Panc1 (cell line): ENCODE measurements at regions not wholly inside any gene's neighbourhood (a gene's known extent, or its start where the extent isn't known, plus 50 kb on each side); places are given as distances from the start of the nearest gene placed in this dataset.

Experiments
- ATAC-seq: fragments of 200-7000 bp; cut with Tn5 transposase; 2 replicates; pipeline ENCODE4 v1.9.1; 2020; ENCODE audit warnings: mild to moderate bottlenecking, moderate library complexity
- BruUV-seq: library from RNA; stranded (reverse); fragments of 400-500 nt; replicated peaks from 2 replicates; lab custom pipeline; 2021; lab: Mats Ljungman, UMichigan
- CTCF ChIA-PET: fragments of 300-600 bp; sonication (Branson Sonifier 250); formaldehyde crosslinking; loops from one replicate; lab custom pipeline; 2022; ENCODE audit warnings: antibody characterized with exemption; lab: Charles Lee
- POLR2A ChIA-PET: fragments of 300-600 bp; sonication (Branson Sonifier 250); formaldehyde crosslinking; loops from one replicate; lab custom pipeline; 2022; ENCODE audit warnings: antibody characterized with exemption; lab: Charles Lee
- DNase-seq: peaks from one replicate; pipeline ENCODE4 v3.0.0-alpha.2; 2010; ENCODE audit warnings: low read depth, low spot score
- H3K27ac ChIP-seq: 2 replicates; pipeline ENCODE4 v1.5.1; 2011; ENCODE audit warnings: mild to moderate bottlenecking, low read length, inconsistent platforms
- H3K27me3 ChIP-seq: fragments of 200-500 bp; sonication (Bioruptor generic); 2 replicates; pipeline ENCODE4 v1.6.0; 2014; ENCODE audit warnings: low read length, inconsistent platforms; ENCODE audit not compliant: control insufficient read depth, insufficient read depth
- H3K36me3 ChIP-seq: fragments of 200-500 bp; sonication (Bioruptor generic); 2 replicates; pipeline ENCODE4 v1.5.1; 2014; ENCODE audit warnings: inconsistent platforms, mild to moderate bottlenecking, low read length, moderate library complexity; ENCODE audit not compliant: control insufficient read depth, insufficient read depth
- H3K4me1 ChIP-seq: 2 replicates; pipeline ENCODE4 v1.5.1; 2011; ENCODE audit warnings: inconsistent platforms, mild to moderate bottlenecking, low read length, moderate library complexity; ENCODE audit not compliant: control insufficient read depth, insufficient read depth
- H3K4me3 ChIP-seq, 2 experiments: 2 replicates each; pipeline ENCODE4 v1.5.1; 2011 to 2012; ENCODE audit warnings: low read depth in 2 of 2, low read length in 2 of 2, mild to moderate bottlenecking in 2 of 2, inconsistent platforms in 1 of 2, moderate library complexity in 1 of 2
- H3K9me3 ChIP-seq: fragments of 200-500 bp; sonication (Bioruptor generic); 2 replicates; pipeline ENCODE4 v1.5.1; 2014; ENCODE audit warnings: low read depth, mild to moderate bottlenecking, inconsistent platforms, low read length, moderate library complexity; ENCODE audit not compliant: control insufficient read depth, insufficient read depth
- POLR2AphosphoS5 ChIP-seq: IDR thresholded peaks from 2 replicates; pipeline ENCODE4 v1.6.1; 2012; ENCODE audit warnings: mild to moderate bottlenecking, low read depth, low read length, moderate library complexity
- SIN3A ChIP-seq: IDR thresholded peaks from 2 replicates; pipeline ENCODE4 v1.6.1; 2012; ENCODE audit warnings: low read depth, mild to moderate bottlenecking, low read length, moderate library complexity, borderline replicate concordance; ENCODE audit not compliant: insufficient read depth
- TCF7L2 ChIP-seq: IDR thresholded peaks from 2 replicates; pipeline ENCODE4 v1.6.1; 2011; ENCODE audit warnings: mild to moderate bottlenecking, low read depth, low read length, inconsistent platforms
- in situ Hi-C: cut with HindIII; loops from 2 replicates; pipeline ENCODE4 v1.10.0; 2016; ENCODE audit warnings: low sequenced_read_pairs, low pct_unique_long_range_greater_than_20kb
- intact Hi-C: fragments of 100-400 bp; cut with micrococcal nuclease; formaldehyde crosslinking; loops from one replicate; pipeline ENCODE4 v1.10.0; 2022; ENCODE audit not compliant: unreplicated experiment
- TF ChIP-seq, protein P1 (sequence below), 2 experiments: IDR thresholded peaks; 2 replicates each; pipeline ENCODE4 v1.6.1; 2011 to 2012; ENCODE audit warnings: low read depth in 2 of 2, control low read depth in 1 of 2, low read length in 1 of 2, mild to moderate bottlenecking in 1 of 2, moderate library complexity in 1 of 2; ENCODE audit not compliant: insufficient read depth in 1 of 2
- TF ChIP-seq, protein P2 (sequence below): fragments of 450-650 bp; IDR thresholded peaks from 2 replicates; pipeline ENCODE4 v1.5.1; 2017; ENCODE audit warnings: mild to moderate bottlenecking

DNA sequence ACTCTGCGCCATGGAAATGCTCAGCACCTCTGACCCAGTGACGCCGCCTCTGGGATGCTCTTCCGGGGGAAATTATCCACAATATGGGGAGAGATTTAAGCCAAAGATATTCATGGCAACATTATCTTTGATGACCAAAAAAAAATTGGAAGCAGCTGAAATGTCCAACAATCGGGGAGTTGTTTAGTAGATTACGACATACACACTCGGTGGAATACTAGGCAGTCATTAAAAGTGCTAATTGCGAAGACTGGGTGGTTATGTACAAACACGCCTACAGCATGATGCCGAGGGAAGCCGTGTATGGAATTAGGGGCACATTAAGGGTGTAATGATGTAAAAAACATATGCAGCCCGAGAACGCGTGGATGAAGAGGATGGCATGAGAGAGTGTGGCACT lies 75.2 kb downstream of the UNCX start:
- no TSS peak for BruUV-seq
- ChIA-PET POLR2A (no interaction called here), CTCF (no interaction called here)
- no peaks in the 10 kb centered on the region for H3K9me3 ChIP-seq
- TF ChIP-seq POLR2AphosphoS5 (no peak), TCF7L2 (no peak), SIN3A (no peak)
- TF ChIP-seq, protein P1, sequence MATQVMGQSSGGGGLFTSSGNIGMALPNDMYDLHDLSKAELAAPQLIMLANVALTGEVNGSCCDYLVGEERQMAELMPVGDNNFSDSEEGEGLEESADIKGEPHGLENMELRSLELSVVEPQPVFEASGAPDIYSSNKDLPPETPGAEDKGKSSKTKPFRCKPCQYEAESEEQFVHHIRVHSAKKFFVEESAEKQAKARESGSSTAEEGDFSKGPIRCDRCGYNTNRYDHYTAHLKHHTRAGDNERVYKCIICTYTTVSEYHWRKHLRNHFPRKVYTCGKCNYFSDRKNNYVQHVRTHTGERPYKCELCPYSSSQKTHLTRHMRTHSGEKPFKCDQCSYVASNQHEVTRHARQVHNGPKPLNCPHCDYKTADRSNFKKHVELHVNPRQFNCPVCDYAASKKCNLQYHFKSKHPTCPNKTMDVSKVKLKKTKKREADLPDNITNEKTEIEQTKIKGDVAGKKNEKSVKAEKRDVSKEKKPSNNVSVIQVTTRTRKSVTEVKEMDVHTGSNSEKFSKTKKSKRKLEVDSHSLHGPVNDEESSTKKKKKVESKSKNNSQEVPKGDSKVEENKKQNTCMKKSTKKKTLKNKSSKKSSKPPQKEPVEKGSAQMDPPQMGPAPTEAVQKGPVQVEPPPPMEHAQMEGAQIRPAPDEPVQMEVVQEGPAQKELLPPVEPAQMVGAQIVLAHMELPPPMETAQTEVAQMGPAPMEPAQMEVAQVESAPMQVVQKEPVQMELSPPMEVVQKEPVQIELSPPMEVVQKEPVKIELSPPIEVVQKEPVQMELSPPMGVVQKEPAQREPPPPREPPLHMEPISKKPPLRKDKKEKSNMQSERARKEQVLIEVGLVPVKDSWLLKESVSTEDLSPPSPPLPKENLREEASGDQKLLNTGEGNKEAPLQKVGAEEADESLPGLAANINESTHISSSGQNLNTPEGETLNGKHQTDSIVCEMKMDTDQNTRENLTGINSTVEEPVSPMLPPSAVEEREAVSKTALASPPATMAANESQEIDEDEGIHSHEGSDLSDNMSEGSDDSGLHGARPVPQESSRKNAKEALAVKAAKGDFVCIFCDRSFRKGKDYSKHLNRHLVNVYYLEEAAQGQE (IDR thresholded peaks at IDR 0.05; ENCODE audit: insufficient read depth in 1 of 2, low read depth in 2 of 2, low read length in 1 of 2) = no peak
- TF ChIP-seq, protein P2, sequence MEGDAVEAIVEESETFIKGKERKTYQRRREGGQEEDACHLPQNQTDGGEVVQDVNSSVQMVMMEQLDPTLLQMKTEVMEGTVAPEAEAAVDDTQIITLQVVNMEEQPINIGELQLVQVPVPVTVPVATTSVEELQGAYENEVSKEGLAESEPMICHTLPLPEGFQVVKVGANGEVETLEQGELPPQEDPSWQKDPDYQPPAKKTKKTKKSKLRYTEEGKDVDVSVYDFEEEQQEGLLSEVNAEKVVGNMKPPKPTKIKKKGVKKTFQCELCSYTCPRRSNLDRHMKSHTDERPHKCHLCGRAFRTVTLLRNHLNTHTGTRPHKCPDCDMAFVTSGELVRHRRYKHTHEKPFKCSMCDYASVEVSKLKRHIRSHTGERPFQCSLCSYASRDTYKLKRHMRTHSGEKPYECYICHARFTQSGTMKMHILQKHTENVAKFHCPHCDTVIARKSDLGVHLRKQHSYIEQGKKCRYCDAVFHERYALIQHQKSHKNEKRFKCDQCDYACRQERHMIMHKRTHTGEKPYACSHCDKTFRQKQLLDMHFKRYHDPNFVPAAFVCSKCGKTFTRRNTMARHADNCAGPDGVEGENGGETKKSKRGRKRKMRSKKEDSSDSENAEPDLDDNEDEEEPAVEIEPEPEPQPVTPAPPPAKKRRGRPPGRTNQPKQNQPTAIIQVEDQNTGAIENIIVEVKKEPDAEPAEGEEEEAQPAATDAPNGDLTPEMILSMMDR = no peak
- H3K4me1 ChIP-seq = no peaks in the 10 kb centered on the region
- H3K4me3 ChIP-seq = no peak overlapping the region
- intact Hi-C loops (no loop called here), in situ Hi-C loops (no loop called here)
- no peak for ATAC-seq
- DNase-seq = no peak
- H3K36me3 ChIP-seq = no peaks in the 10 kb centered on the region
- H3K27me3 ChIP-seq = no peaks in the 10 kb centered on the region
- no peak overlapping the region for H3K27ac ChIP-seq

DNA sequence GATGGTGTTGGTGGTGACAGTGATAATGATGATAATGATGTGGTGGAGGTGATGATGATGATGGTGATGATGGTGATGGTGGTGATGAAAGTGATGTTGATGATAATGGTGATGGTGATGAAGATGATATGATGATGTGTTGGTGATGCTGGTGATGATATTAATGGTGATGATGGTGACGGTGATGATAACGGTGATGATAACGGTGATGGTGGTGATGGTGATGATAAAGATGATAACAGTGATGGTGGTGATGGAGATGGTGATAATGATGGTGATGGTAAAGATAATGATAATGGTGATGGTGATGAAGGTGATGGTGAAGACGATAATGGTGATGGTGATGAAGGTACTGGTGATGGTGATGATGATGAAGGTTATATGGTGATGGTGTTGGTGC lies 76.6 kb downstream of the UNCX start:
- ChIA-PET POLR2A (no interaction called here), CTCF (no interaction called here)
- ATAC-seq (no peak), DNase-seq (no peak)
- intact Hi-C loops (no loop called here), in situ Hi-C loops (no loop called here)
- no peak overlapping the region for H3K27ac ChIP-seq
- H3K4me3 ChIP-seq = no peak overlapping the region
- no peaks in the 10 kb centered on the region for H3K27me3 ChIP-seq
- no peaks in the 10 kb centered on the region for H3K36me3 ChIP-seq
- no peak for TF ChIP-seq TCF7L2
- no peak for TF ChIP-seq SIN3A
- no peak for TF ChIP-seq POLR2AphosphoS5
- TF ChIP-seq, protein P2 = no peak
- TF ChIP-seq, protein P1 (IDR thresholded peaks at IDR 0.05; ENCODE audit: insufficient read depth in 1 of 2, low read depth in 2 of 2, low read length in 1 of 2) = no peak
- H3K4me1 ChIP-seq = no peaks in the 10 kb centered on the region
- no TSS peak for BruUV-seq
- no peaks in the 10 kb centered on the region for H3K9me3 ChIP-seq
